Breast epithelium (tissue), 4 donors: ENCODE measurements at regions not wholly inside any gene's neighbourhood (a gene's known extent, or its start where the extent isn't known, plus 50 kb on each side); places are given as distances from the start of the nearest gene placed in this dataset.

Experiments
- DNase-seq, 2 donors: peaks; one replicate each; pipeline ENCODE4 v3.0.0-alpha.2; 2019; ENCODE audit warnings: low spot score in 2 of 2
- H3K27ac ChIP-seq, 2 donors: fragments of 200-600 bp; sonication (generic) in 1 of 2; one replicate each; pipeline ENCODE4 v1.5.1; 2016 to 2019; ENCODE audit warnings: mild to moderate bottlenecking in 1 of 2
- H3K27me3 ChIP-seq, 2 donors: fragments of 200-600 bp; sonication (generic) in 1 of 2; one replicate each; pipeline versions ENCODE4 v1.5.1 to v1.6.0; 2017 to 2019; ENCODE audit warnings: control low read depth in 1 of 2, mild to moderate bottlenecking in 1 of 2
- H3K36me3 ChIP-seq: fragments of 200-600 bp; one replicate; pipeline ENCODE4 v1.5.1; 2019
- H3K4me1 ChIP-seq, 2 donors: fragments of 200-600 bp; sonication (generic); one replicate each; pipeline ENCODE4 v1.5.1; 2016 to 2019; ENCODE audit warnings: control low read depth in 1 of 2
- H3K4me3 ChIP-seq, 3 donors: fragments of 200-600 bp; sonication (generic); 1 replicate in 2 of 3; 2 replicates in 1 of 3; pipeline ENCODE4 v1.5.1; 2016 to 2019; ENCODE audit warnings: mild to moderate bottlenecking in 3 of 3, moderate library complexity in 2 of 3
- H3K9me3 ChIP-seq, 2 donors: fragments of 200-600 bp; sonication (generic) in 1 of 2; one replicate each; pipeline ENCODE4 v1.5.1; 2016 to 2019; ENCODE audit warnings: control low read depth in 1 of 2
- CTCF ChIP-seq, 3 donors: fragments of 450-650 bp; IDR thresholded peaks; one replicate each; pipeline ENCODE4 v1.5.1; 2016 to 2017; ENCODE audit warnings: antibody characterized with exemption in 3 of 3, mild to moderate bottlenecking in 3 of 3, moderate library complexity in 3 of 3
- POLR2A ChIP-seq: fragments of 450-650 bp; IDR thresholded peaks from one replicate; pipeline ENCODE4 v1.6.1; 2016; ENCODE audit warnings: antibody characterized with exemption, mild to moderate bottlenecking, moderate library complexity
- POLR2AphosphoS5 ChIP-seq, 3 donors: sonication (generic); formaldehyde crosslinking; IDR thresholded peaks; one replicate each; pipeline ENCODE4 v1.6.1; 2017; ENCODE audit warnings: antibody characterized with exemption in 3 of 3
- intact Hi-C: fragments of 100-400 bp; cut with DNase I; formaldehyde crosslinking; loops from one replicate; pipeline ENCODE4 v1.15.1; 2023; ENCODE audit warnings: low total_unique reads

GRCh38 chr11:107123022-107123421 is 104.7 kb upstream of the GUCY1A2 start:
- H3K4me1 ChIP-seq, result no peaks in the 10 kb centered on the region
- DNase-seq, result no peak
- no peak for TF ChIP-seq POLR2AphosphoS5 (IDR thresholded peaks at IDR 0.05)
- intact Hi-C loops, result no loop called here
- H3K27ac ChIP-seq, result no peak overlapping the region
- H3K4me3 ChIP-seq, result no peak overlapping the region
- no peaks in the 10 kb centered on the region for H3K9me3 ChIP-seq
- H3K27me3 ChIP-seq, result no peaks in the 10 kb centered on the region
- H3K36me3 ChIP-seq, result no peaks in the 10 kb centered on the region

DNA sequence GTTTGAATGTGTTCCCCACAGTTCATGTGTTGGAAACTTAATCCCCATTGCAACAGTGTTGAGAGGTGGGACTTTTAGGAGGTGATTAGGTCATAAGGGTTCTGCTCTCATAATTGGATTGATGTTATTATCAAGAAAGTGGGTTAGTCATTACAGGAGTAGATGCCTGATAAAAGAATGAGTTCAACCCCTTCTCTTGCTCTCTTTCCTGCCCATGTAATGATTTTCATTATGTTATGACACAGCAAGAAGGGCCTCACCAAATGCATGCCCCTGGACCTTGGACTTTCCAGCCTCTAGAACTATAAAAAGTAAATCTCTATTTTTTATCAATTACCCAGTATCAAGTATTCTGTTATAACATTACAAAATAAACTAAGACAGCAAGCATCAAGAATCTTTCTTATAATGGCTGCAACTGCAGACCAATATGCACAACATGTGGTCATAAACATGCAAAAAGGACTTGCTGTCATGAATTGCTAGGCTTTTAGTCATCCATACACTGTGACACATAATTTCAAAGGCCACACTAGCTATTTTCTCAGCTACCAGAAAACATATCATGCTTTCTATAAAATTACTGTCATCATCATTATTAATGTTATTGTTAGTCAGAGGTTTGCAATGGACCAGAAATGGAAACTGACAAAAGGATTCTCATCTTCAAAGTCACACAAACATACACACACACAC is 99.9 kb upstream of the GUCY1A2 start:
- H3K9me3 ChIP-seq, result peaks cover 5 to 9% of the 10 kb centered on the region in 2 donors
- no peaks in the 10 kb centered on the region for H3K4me1 ChIP-seq
- DNase-seq, result no peak
- H3K36me3 ChIP-seq, result no peaks in the 10 kb centered on the region
- H3K27ac ChIP-seq, result no peak overlapping the region
- no peak for TF ChIP-seq POLR2AphosphoS5 (IDR thresholded peaks at IDR 0.05)
- no peak for TF ChIP-seq POLR2A
- TF ChIP-seq CTCF (IDR thresholded peaks at IDR 0.05), result no peak
- no peaks in the 10 kb centered on the region for H3K27me3 ChIP-seq
- H3K4me3 ChIP-seq, result no peak overlapping the region
- intact Hi-C loops, result no loop called here

DNA sequence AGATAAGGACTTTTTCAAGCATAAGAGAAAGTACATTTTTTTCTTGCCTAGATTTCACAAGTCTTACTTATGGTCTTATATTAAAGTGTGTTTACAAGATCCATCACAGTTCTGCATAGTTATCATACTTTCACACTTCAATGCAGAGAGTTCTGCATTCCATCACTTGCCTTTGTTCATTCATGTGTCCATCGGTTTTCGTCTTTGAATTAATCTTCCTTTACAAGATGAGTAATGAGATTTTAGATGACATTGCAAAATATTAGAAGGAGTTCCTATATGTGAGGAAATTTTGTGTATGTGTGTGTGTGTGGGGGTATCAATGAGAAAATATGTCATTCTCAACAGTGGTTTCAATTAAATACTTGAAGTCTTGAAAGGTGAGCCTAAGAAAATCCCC is 98.1 kb upstream of the GUCY1A2 start:
- Histone ChIP-seq H3K27ac (no peak overlapping the region), H3K9me3 (peaks cover 5 to 9% of the 10 kb centered on the region in 2 donors), H3K4me3 (no peak overlapping the region), H3K27me3 (no peaks in the 10 kb centered on the region), H3K36me3 (no peaks in the 10 kb centered on the region), H3K4me1 (no peaks in the 10 kb centered on the region)
- TF ChIP-seq POLR2AphosphoS5 (IDR thresholded peaks at IDR 0.05), result no peak
- no peak for TF ChIP-seq POLR2A
- TF ChIP-seq CTCF (IDR thresholded peaks at IDR 0.05), result no peak
- no peak for DNase-seq
- intact Hi-C loops, result no loop called here

- no peak for DNase-seq
- Histone ChIP-seq H3K36me3 (no peaks in the 10 kb centered on the region), H3K9me3 (peaks cover 7 to 14% of the 10 kb centered on the region in 2 donors), H3K4me1 (no peaks in the 10 kb centered on the region), H3K27me3 (no peaks in the 10 kb centered on the region), H3K4me3 (no peak overlapping the region), H3K27ac (no peak overlapping the region)
- TF ChIP-seq POLR2A (no peak), CTCF (IDR thresholded peaks at IDR 0.05) (no peak), POLR2AphosphoS5 (IDR thresholded peaks at IDR 0.05) (no peak)
- intact Hi-C loops, result no loop called here
Observed at GRCh38 chr11:107102692-107103477, 84.6 kb upstream of the GUCY1A2 start.

GRCh38 chr11:107092667-107093066 is 74.4 kb upstream of the GUCY1A2 start:
- TF ChIP-seq CTCF (IDR thresholded peaks at IDR 0.05) (no peak), POLR2AphosphoS5 (IDR thresholded peaks at IDR 0.05) (no peak), POLR2A (no peak)
- Histone ChIP-seq H3K9me3 (peaks cover 0 to 9% of the 10 kb centered on the region in 2 donors), H3K27me3 (no peaks in the 10 kb centered on the region), H3K4me3 (no peak overlapping the region), H3K36me3 (no peaks in the 10 kb centered on the region), H3K4me1 (no peaks in the 10 kb centered on the region), H3K27ac (no peak overlapping the region)
- intact Hi-C loops, result no loop called here
- no peak for DNase-seq
